ENCODE measurements at regions not wholly inside any gene's neighbourhood (a gene's known extent, or its start where the extent isn't known, plus 50 kb on each side); places are given as distances from the start of the nearest gene placed in this dataset.

- ATAC-seq (no peak), DNase-seq (no peak)
- Histone ChIP-seq H3K4me3 (no peak overlapping the region), H3K36me3 (no peaks in the 10 kb centered on the region), H3K9me3 (no peaks in the 10 kb centered on the region), H3K27ac (no peak overlapping the region), H3K27me3 (no peaks in the 10 kb centered on the region), H3K4me1 (peaks cover 0 to 3% (median 0%) of the 10 kb centered on the region in 9 donors)
- intact Hi-C loops (cut with DNase I): no loop called here
- TF ChIP-seq, protein P1, sequence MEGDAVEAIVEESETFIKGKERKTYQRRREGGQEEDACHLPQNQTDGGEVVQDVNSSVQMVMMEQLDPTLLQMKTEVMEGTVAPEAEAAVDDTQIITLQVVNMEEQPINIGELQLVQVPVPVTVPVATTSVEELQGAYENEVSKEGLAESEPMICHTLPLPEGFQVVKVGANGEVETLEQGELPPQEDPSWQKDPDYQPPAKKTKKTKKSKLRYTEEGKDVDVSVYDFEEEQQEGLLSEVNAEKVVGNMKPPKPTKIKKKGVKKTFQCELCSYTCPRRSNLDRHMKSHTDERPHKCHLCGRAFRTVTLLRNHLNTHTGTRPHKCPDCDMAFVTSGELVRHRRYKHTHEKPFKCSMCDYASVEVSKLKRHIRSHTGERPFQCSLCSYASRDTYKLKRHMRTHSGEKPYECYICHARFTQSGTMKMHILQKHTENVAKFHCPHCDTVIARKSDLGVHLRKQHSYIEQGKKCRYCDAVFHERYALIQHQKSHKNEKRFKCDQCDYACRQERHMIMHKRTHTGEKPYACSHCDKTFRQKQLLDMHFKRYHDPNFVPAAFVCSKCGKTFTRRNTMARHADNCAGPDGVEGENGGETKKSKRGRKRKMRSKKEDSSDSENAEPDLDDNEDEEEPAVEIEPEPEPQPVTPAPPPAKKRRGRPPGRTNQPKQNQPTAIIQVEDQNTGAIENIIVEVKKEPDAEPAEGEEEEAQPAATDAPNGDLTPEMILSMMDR (IDR thresholded peaks at IDR 0.05): no peak
- WGBS, 2 donors: 81 to 84% methylated on average over 3 of the region's 3 CpGs
These were observed 654.8 kb downstream of the SLC4A3 start for GRCh38 chr2:220282236-220282635.

GRCh38 chr2:220293966-220294365 lies 666.5 kb downstream of the SLC4A3 start:
- H3K9me3 ChIP-seq: peaks cover 0 to 12% (median 4%) of the 10 kb centered on the region in 11 donors
- intact Hi-C loops (cut with DNase I): no loop called here
- H3K4me1 ChIP-seq: no peaks in the 10 kb centered on the region
- no peaks in the 10 kb centered on the region for H3K27me3 ChIP-seq
- no peak overlapping the region for H3K4me3 ChIP-seq
- no peak for ATAC-seq
- no peak overlapping the region for H3K27ac ChIP-seq
- H3K36me3 ChIP-seq: no peaks in the 10 kb centered on the region
- DNase-seq: no peak
- 93 to 100% methylated on average over 1 of the region's 1 CpG for WGBS, 2 donors
- TF ChIP-seq, protein P1 (IDR thresholded peaks at IDR 0.05): no peak

GRCh38 chr2:220296174-220296573 lies 668.7 kb downstream of the SLC4A3 start:
- Histone ChIP-seq H3K4me3 (no peak overlapping the region), H3K4me1 (no peaks in the 10 kb centered on the region), H3K36me3 (no peaks in the 10 kb centered on the region), H3K9me3 (peaks cover 0 to 12% (median 4%) of the 10 kb centered on the region in 11 donors), H3K27me3 (no peaks in the 10 kb centered on the region), H3K27ac (no peak overlapping the region)
- 5 to 16% methylated on average over 2 of the region's 2 CpGs for WGBS, 2 donors
- ATAC-seq (no peak), DNase-seq (no peak)
- TF ChIP-seq, protein P1 (IDR thresholded peaks at IDR 0.05): peak in 2 of 9 donors; percentile 31 to 34
- intact Hi-C loops (cut with DNase I): no loop called here

DNA sequence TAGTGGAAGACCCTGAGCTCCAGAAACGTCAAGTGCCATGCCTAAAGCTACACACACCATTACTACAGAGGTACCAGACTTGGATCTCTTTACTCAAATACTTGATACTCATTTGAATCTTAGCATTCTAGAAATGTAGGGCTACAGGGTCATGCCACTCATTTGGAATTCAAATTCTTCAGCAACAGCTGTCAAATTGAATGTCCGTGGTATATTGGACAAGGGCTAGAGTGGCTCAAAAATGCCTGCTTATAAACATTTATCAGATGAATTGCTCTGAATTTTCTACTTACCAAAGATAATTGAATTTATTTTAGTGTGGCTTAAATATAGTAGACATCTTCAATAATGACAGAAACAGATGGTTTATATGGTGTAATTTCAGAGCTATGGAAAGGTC lies 669.7 kb downstream of the SLC4A3 start:
- H3K4me1 ChIP-seq: no peaks in the 10 kb centered on the region
- H3K27ac ChIP-seq: no peak overlapping the region
- no peaks in the 10 kb centered on the region for H3K27me3 ChIP-seq
- peaks cover 0 to 12% (median 4%) of the 10 kb centered on the region in 11 donors for H3K9me3 ChIP-seq
- TF ChIP-seq, protein P1 (IDR thresholded peaks at IDR 0.05): no peak
- 84 to 88% methylated on average over 2 of the region's 2 CpGs for WGBS, 2 donors
- no peak overlapping the region for H3K4me3 ChIP-seq
- DNase-seq (no peak), ATAC-seq (no peak)
- no peaks in the 10 kb centered on the region for H3K36me3 ChIP-seq
- intact Hi-C loops (cut with DNase I): no loop called here

Measured in heart right ventricle (tissue), 16 donors.